Mucosa of stomach (tissue), 1 donor: ENCODE measurements at regions not wholly inside any gene's neighbourhood (a gene's known extent, or its start where the extent isn't known, plus 50 kb on each side); places are given as distances from the start of the nearest gene placed in this dataset.
"Not testable (repeated sequence)": the region's sequence is repeated elsewhere in the genome, so short reads cannot be mapped to it uniquely, and the experiment has no call there.

Source experiments
- H3K27me3 ChIP-seq: one replicate; pipeline ENCODE4 v1.7.0; 2013; ENCODE audit warnings: mild to moderate bottlenecking, low read length; ENCODE audit not compliant: control insufficient read depth, insufficient read depth
- H3K36me3 ChIP-seq: one replicate; pipeline ENCODE4 v1.7.0; 2013; ENCODE audit warnings: low read length; ENCODE audit not compliant: control insufficient read depth, insufficient read depth
- H3K4me1 ChIP-seq: one replicate; pipeline ENCODE4 v1.7.0; 2013; ENCODE audit warnings: mild to moderate bottlenecking, low read length; ENCODE audit not compliant: control insufficient read depth, insufficient read depth
- H3K4me3 ChIP-seq: one replicate; pipeline ENCODE4 v1.7.0; 2013; ENCODE audit warnings: low read length
- H3K9ac ChIP-seq: one replicate; pipeline ENCODE4 v1.7.0; 2013; ENCODE audit warnings: mild to moderate bottlenecking, low read length, moderate library complexity
- H3K9me3 ChIP-seq: one replicate; pipeline ENCODE4 v1.7.0; 2013; ENCODE audit warnings: mild to moderate bottlenecking, low read length, moderate library complexity; ENCODE audit not compliant: control insufficient read depth
- donor health status: Pancreatic carcinoma.

GRCh38 chrX:40380655-40381488, 199.9 kb upstream of the ATP6AP2 start:
- Histone ChIP-seq H3K27me3 (no peaks in the 10 kb centered on the region), H3K4me1 (no peaks in the 10 kb centered on the region), H3K9me3 (no peaks in the 10 kb centered on the region), H3K36me3 (no peaks in the 10 kb centered on the region), H3K4me3 (no peak overlapping the region), H3K9ac (no peak overlapping the region)

GRCh38 chrX:40377684-40378083, 203.1 kb upstream of the ATP6AP2 start:
- Histone ChIP-seq H3K4me1 (no peaks in the 10 kb centered on the region), H3K27me3 (no peaks in the 10 kb centered on the region), H3K4me3 (no peak overlapping the region), H3K9me3 (no peaks in the 10 kb centered on the region), H3K36me3 (no peaks in the 10 kb centered on the region), H3K9ac (no peak overlapping the region)

- Histone ChIP-seq H3K27me3 (no peaks in the 10 kb centered on the region), H3K9me3 (no peaks in the 10 kb centered on the region), H3K36me3 (no peaks in the 10 kb centered on the region), H3K9ac (no peak overlapping the region), H3K4me3 (no peak overlapping the region), H3K4me1 (no peaks in the 10 kb centered on the region)
These were observed 206.3 kb upstream of the ATP6AP2 start for GRCh38 chrX:40374486-40374885.

- H3K4me3 ChIP-seq = no peak overlapping the region
- no peaks in the 10 kb centered on the region for H3K36me3 ChIP-seq
- H3K4me1 ChIP-seq = no peaks in the 10 kb centered on the region
- no peaks in the 10 kb centered on the region for H3K27me3 ChIP-seq
- no peak overlapping the region for H3K9ac ChIP-seq
- no peaks in the 10 kb centered on the region for H3K9me3 ChIP-seq
These were observed 207.1 kb upstream of the ATP6AP2 start for GRCh38 chrX:40373641-40374040.

- no peaks in the 10 kb centered on the region for H3K9me3 ChIP-seq
- H3K27me3 ChIP-seq = no peaks in the 10 kb centered on the region
- H3K4me3 ChIP-seq = no peak overlapping the region
- H3K4me1 ChIP-seq = no peaks in the 10 kb centered on the region
- H3K36me3 ChIP-seq = no peaks in the 10 kb centered on the region
- H3K9ac ChIP-seq = no peak overlapping the region
These were observed 207.7 kb upstream of the ATP6AP2 start for GRCh38 chrX:40373025-40373424.

- Histone ChIP-seq H3K4me3 (no peak overlapping the region), H3K9me3 (no peaks in the 10 kb centered on the region), H3K36me3 (no peaks in the 10 kb centered on the region), H3K9ac (no peak overlapping the region), H3K27me3 (no peaks in the 10 kb centered on the region), H3K4me1 (no peaks in the 10 kb centered on the region)
These were observed 209.4 kb upstream of the ATP6AP2 start for GRCh38 chrX:40371376-40371775.

GRCh38 chrX:40368611-40369061, 212.1 kb upstream of the ATP6AP2 start:
- Histone ChIP-seq H3K9ac (no peak overlapping the region), H3K27me3 (no peaks in the 10 kb centered on the region), H3K4me1 (no peaks in the 10 kb centered on the region), H3K4me3 (no peak overlapping the region), H3K36me3 (no peaks in the 10 kb centered on the region), H3K9me3 (no peaks in the 10 kb centered on the region)

GRCh38 chrX:40366661-40367060, 214.1 kb upstream of the ATP6AP2 start:
- H3K36me3 ChIP-seq = no peaks in the 10 kb centered on the region
- H3K9me3 ChIP-seq = no peaks in the 10 kb centered on the region
- H3K4me3 ChIP-seq = no peak overlapping the region
- no peaks in the 10 kb centered on the region for H3K27me3 ChIP-seq
- H3K9ac ChIP-seq = no peak overlapping the region
- no peaks in the 10 kb centered on the region for H3K4me1 ChIP-seq

- H3K4me1 ChIP-seq, H3K9ac ChIP-seq, H3K36me3 ChIP-seq, H3K9me3 ChIP-seq, H3K27me3 ChIP-seq, H3K4me3 ChIP-seq: not testable (repeated sequence)
These were observed 218.5 kb upstream of the ATP6AP2 start for GRCh38 chrX:40362291-40362690.

- no peaks in the 10 kb centered on the region for H3K4me1 ChIP-seq
- H3K4me3 ChIP-seq = no peak overlapping the region
- H3K9ac ChIP-seq = no peak overlapping the region
- no peaks in the 10 kb centered on the region for H3K9me3 ChIP-seq
- no peaks in the 10 kb centered on the region for H3K36me3 ChIP-seq
- no peaks in the 10 kb centered on the region for H3K27me3 ChIP-seq
These were observed 220.2 kb upstream of the ATP6AP2 start for GRCh38 chrX:40360557-40360956.

- no peak overlapping the region for H3K4me3 ChIP-seq
- no peaks in the 10 kb centered on the region for H3K27me3 ChIP-seq
- H3K4me1 ChIP-seq = no peaks in the 10 kb centered on the region
- no peaks in the 10 kb centered on the region for H3K36me3 ChIP-seq
- no peak overlapping the region for H3K9ac ChIP-seq
- no peaks in the 10 kb centered on the region for H3K9me3 ChIP-seq
These were observed 221.2 kb upstream of the ATP6AP2 start for GRCh38 chrX:40359593-40359992.

- no peaks in the 10 kb centered on the region for H3K9me3 ChIP-seq
- H3K36me3 ChIP-seq = no peaks in the 10 kb centered on the region
- no peak overlapping the region for H3K9ac ChIP-seq
These were observed 221.8 kb upstream of the ATP6AP2 start for GRCh38 chrX:40358994-40359393.

GRCh38 chrX:40349251-40349650, 231.5 kb upstream of the ATP6AP2 start:
- no peak overlapping the region for H3K9ac ChIP-seq
- H3K27me3 ChIP-seq = no peaks in the 10 kb centered on the region
- no peaks in the 10 kb centered on the region for H3K9me3 ChIP-seq
- no peak overlapping the region for H3K4me3 ChIP-seq
- H3K4me1 ChIP-seq = peaks cover 6% of the 10 kb centered on the region
- no peaks in the 10 kb centered on the region for H3K36me3 ChIP-seq

More at GRCh38 chrX:40358994-40359393, 221.8 kb upstream of the ATP6AP2 start:
- no peaks in the 10 kb centered on the region for H3K4me1 ChIP-seq
- H3K27me3 ChIP-seq = no peaks in the 10 kb centered on the region
- H3K4me3 ChIP-seq = no peak overlapping the region
